PC-9 (cell line): ENCODE measurements at regions not wholly inside any gene's neighbourhood (a gene's known extent, or its start where the extent isn't known, plus 50 kb on each side); places are given as distances from the start of the nearest gene placed in this dataset.

Experiments used
- EZH2 ChIP-seq: fragments of 200-600 bp; sonication (generic); IDR thresholded peaks from 2 replicates; pipeline ENCODE4 v1.8.0; 2017; ENCODE audit warnings: antibody characterized with exemption, low read depth
- TF ChIP-seq, protein P1 (sequence below): fragments of 200-600 bp; sonication (generic); conservative IDR thresholded peaks from 2 replicates; pipeline ENCODE4 v1.6.1; 2017; ENCODE audit warnings: mixed run types, antibody characterized with exemption, mild to moderate bottlenecking, moderate library complexity

DNA sequence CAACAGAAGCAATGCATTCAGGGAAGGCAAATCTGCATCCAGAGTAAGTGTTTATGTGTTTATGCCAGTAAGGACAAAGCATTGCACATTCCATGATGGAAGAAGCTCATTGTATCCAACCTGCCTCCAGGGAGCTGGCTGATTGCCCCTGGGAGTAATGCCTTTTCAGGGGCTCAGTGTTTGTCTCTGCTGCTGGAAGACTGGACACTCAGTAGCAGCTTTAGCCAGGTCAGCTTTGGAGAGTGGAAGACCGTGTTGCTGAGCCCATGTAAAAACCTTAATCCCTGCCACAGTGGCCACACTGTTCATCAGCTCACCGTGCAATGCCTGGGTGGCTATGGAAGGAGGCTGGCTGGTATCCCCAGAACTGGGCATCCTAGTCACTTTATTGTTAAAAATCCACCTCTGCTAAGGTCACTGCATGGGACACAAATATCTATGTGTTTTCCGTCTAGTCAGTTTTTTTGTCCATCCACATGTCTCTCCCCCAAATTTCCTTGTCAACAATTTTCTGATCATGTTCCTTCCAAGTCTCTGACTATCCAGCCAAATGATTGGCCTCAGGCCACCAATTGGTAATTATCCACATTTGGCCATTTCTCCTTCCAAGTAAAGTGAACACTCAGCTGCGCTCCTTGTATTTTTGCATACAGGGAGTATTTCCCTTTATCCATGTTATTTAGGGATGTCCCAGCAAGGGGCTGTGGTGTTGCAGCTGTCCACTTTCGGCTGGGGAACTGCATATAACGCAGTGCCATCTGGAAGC is 2044.5 kb upstream of the AGA start:
- TF ChIP-seq, protein P1, sequence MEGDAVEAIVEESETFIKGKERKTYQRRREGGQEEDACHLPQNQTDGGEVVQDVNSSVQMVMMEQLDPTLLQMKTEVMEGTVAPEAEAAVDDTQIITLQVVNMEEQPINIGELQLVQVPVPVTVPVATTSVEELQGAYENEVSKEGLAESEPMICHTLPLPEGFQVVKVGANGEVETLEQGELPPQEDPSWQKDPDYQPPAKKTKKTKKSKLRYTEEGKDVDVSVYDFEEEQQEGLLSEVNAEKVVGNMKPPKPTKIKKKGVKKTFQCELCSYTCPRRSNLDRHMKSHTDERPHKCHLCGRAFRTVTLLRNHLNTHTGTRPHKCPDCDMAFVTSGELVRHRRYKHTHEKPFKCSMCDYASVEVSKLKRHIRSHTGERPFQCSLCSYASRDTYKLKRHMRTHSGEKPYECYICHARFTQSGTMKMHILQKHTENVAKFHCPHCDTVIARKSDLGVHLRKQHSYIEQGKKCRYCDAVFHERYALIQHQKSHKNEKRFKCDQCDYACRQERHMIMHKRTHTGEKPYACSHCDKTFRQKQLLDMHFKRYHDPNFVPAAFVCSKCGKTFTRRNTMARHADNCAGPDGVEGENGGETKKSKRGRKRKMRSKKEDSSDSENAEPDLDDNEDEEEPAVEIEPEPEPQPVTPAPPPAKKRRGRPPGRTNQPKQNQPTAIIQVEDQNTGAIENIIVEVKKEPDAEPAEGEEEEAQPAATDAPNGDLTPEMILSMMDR: no peak
- no peak for TF ChIP-seq EZH2
